Activated B cell treated with CpG ODN at 0.5 μM for 24 hours (primary cell): ENCODE measurements at regions not wholly inside any gene's neighbourhood (a gene's known extent, or its start where the extent isn't known, plus 50 kb on each side); places are given as distances from the start of the nearest gene placed in this dataset.

Experiments
- ATAC-seq: fragments of 200-7000 bp; cut with Tn5 transposase; one replicate; pipeline ENCODE4 v1.10.0; 2021; ENCODE audit warnings: low read depth, mild to moderate bottlenecking, moderate library complexity
- CTCF ChIA-PET: fragments of 350-600 bp; sonication (Branson Sonifier 250); formaldehyde crosslinking; loops from one replicate; lab custom pipeline; 2021; ENCODE audit warnings: antibody characterized with exemption; lab: Charles Lee
- POLR2A ChIA-PET: fragments of 350-600 bp; sonication (Branson Sonifier 250); formaldehyde crosslinking; loops from one replicate; lab custom pipeline; 2021; ENCODE audit warnings: antibody characterized with exemption; lab: Charles Lee
- DNase-seq: peaks from one replicate; pipeline ENCODE4 v3.0.0; 2022
- H3K27ac Mint-ChIP-seq: one replicate; pipeline ENCODE4 v1.8.0; 2020; ENCODE audit warnings: mixed read lengths
- H3K27me3 Mint-ChIP-seq: one replicate; pipeline ENCODE4 v1.8.0; 2021; ENCODE audit warnings: mixed read lengths
- H3K36me3 Mint-ChIP-seq: one replicate; pipeline ENCODE4 v1.8.0; 2021; ENCODE audit warnings: low read depth, mixed read lengths
- H3K4me1 Mint-ChIP-seq: one replicate; pipeline ENCODE4 v1.8.0; 2021; ENCODE audit warnings: mixed read lengths
- H3K4me3 Mint-ChIP-seq: one replicate; pipeline ENCODE4 v1.8.0; 2020; ENCODE audit warnings: mild to moderate bottlenecking, mixed read lengths
- H3K9me3 Mint-ChIP-seq: one replicate; pipeline ENCODE4 v1.8.0; 2020; ENCODE audit warnings: mixed read lengths
- intact Hi-C: fragments of 100-400 bp; cut with micrococcal nuclease; formaldehyde crosslinking; loops from one replicate; pipeline ENCODE4 v1.15.1; 2024
- TF ChIP-seq, protein P1 (sequence below): fragments of 200-600 bp; IDR thresholded peaks from one replicate; pipeline ENCODE4 v1.8.0; 2022; ENCODE audit warnings: antibody characterized with exemption, mild to moderate bottlenecking

DNA sequence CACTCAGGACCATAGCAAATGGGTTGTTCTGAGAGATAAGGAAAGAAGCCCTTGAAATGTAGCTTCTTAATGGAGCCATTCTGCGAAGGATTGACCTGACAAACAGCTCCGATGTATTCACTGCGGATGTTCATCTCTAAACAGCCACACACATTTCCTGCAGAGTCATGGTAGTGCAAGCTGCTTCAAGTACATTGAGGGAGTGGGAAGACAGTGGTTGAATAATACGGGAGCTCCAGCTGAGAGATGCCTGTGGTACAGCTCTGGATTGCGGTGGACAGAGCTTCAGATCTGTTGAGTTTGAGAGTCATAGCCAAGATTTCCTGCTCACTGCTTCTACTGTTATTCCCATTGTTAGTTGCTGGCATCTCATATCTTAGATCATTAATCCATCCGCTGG, 86.6 kb downstream of the ZBTB18 start:
- intact Hi-C loops = no loop called here
- H3K4me1 Mint-ChIP-seq = peaks cover 2% of the 10 kb centered on the region
- peak overlapping the region; percentile 17 for H3K4me3 Mint-ChIP-seq
- ChIA-PET CTCF (no interaction called here), POLR2A (no interaction called here)
- DNase-seq (no peak), ATAC-seq (no peak)
- TF ChIP-seq, protein P1, sequence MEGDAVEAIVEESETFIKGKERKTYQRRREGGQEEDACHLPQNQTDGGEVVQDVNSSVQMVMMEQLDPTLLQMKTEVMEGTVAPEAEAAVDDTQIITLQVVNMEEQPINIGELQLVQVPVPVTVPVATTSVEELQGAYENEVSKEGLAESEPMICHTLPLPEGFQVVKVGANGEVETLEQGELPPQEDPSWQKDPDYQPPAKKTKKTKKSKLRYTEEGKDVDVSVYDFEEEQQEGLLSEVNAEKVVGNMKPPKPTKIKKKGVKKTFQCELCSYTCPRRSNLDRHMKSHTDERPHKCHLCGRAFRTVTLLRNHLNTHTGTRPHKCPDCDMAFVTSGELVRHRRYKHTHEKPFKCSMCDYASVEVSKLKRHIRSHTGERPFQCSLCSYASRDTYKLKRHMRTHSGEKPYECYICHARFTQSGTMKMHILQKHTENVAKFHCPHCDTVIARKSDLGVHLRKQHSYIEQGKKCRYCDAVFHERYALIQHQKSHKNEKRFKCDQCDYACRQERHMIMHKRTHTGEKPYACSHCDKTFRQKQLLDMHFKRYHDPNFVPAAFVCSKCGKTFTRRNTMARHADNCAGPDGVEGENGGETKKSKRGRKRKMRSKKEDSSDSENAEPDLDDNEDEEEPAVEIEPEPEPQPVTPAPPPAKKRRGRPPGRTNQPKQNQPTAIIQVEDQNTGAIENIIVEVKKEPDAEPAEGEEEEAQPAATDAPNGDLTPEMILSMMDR = no peak
- H3K27me3 Mint-ChIP-seq = peaks cover 24% of the 10 kb centered on the region
- no peaks in the 10 kb centered on the region for H3K9me3 Mint-ChIP-seq
- no peak overlapping the region for H3K27ac Mint-ChIP-seq
- H3K36me3 Mint-ChIP-seq = no peaks in the 10 kb centered on the region

DNA sequence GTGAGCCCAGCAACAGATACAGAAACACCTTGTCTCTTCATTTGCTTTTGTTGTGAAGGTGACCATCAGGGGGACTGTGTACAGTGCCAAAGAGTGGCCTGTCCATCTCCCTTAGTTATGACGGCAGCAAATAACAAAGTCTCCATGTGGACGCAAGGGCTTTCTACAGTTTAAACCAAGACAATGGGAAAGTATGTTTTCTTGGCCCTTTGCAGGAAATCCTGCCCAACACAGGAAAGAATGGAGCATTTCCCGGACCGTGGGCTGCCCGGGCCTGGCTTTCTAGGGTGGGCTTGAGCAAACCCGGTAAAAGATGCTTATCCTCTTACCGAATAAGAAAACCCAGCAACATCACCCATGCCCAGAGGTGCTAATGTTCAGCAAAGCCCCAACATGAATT, 87.3 kb downstream of the ZBTB18 start:
- Mint-ChIP-seq H3K27me3 (peaks cover 22% of the 10 kb centered on the region), H3K4me1 (peaks cover 2% of the 10 kb centered on the region), H3K27ac (no peak overlapping the region), H3K36me3 (no peaks in the 10 kb centered on the region), H3K9me3 (no peaks in the 10 kb centered on the region), H3K4me3 (no peak overlapping the region)
- POLR2A ChIA-PET = no interaction called here
- DNase-seq (no peak), ATAC-seq (no peak)
- CTCF ChIA-PET = no interaction called here
- TF ChIP-seq, protein P1 = no peak
- intact Hi-C loops = no loop called here

DNA sequence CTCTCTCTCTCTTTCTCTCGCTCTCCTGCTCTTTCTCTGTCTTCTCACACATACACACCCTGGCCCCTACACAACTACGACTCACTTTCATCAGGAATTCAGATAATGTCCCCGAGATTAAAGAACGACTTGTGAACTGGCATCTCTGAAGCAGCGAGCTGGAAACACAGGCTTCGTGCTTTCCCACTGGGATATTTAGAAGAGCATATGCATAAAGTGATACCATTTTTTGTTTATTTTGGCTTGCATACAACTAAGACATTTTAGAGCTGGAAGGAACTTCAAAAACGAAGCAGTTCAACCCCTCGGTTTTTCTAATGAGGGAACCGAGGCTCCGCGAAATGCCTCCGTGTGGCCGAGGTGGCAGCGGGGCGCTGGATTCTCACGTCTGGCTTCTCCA, 88.6 kb downstream of the ZBTB18 start:
- intact Hi-C loops = no loop called here
- ChIA-PET CTCF (no interaction called here), POLR2A (no interaction called here)
- Mint-ChIP-seq H3K36me3 (no peaks in the 10 kb centered on the region), H3K4me1 (peaks cover 2% of the 10 kb centered on the region), H3K27ac (no peak overlapping the region), H3K27me3 (peaks cover 19% of the 10 kb centered on the region), H3K9me3 (no peaks in the 10 kb centered on the region), H3K4me3 (no peak overlapping the region)
- TF ChIP-seq, protein P1 = no peak
- ATAC-seq = no peak
- DNase-seq = no peak

DNA sequence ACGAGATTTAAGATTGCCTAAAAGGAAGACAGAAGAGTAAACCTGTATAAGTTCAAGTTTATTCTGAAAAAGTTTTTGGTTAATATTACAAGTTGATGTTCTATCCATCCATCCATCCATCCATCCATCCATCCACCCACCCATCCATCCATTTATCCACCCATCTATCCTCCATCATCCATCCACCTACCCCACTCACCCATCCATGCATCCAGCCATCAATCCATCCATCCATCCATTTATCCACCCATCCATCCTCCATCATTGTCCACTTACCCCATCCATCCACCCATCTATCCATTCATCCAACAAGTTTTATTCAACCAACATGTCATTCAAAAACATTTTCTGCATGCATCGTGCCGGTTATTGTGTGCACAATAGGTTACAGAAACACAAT, 89.3 kb downstream of the ZBTB18 start:
- Mint-ChIP-seq H3K4me1 (peaks cover 2% of the 10 kb centered on the region), H3K36me3 (no peaks in the 10 kb centered on the region), H3K9me3 (no peaks in the 10 kb centered on the region), H3K27me3 (peaks cover 19% of the 10 kb centered on the region), H3K27ac (no peak overlapping the region), H3K4me3 (no peak overlapping the region)
- intact Hi-C loops = no loop called here
- TF ChIP-seq, protein P1 = no peak
- ATAC-seq = no peak
- DNase-seq = no peak
- ChIA-PET POLR2A (no interaction called here), CTCF (no interaction called here)

DNA sequence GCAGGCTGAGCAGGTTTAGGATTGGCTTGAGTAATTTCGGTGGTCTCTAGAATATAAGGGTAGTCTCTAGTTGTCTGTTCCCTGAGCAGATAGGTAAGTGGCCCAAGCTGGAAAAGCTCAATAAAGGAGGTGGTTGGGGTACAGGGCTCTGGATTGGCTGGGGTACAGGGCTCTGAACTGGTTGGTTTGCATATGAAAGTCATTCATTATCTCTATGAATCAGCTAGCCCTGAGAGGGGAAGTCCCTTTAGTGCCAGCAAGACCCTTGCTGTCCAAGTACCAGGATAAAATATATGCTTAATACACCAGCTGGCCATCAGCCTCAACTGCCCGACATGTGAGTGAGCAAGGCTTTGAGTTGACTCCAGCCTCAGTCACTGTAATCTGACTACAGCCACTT, 93.0 kb downstream of the ZBTB18 start:
- Mint-ChIP-seq H3K4me1 (no peaks in the 10 kb centered on the region), H3K9me3 (no peaks in the 10 kb centered on the region), H3K4me3 (no peak overlapping the region), H3K27me3 (peaks cover 6% of the 10 kb centered on the region), H3K36me3 (no peaks in the 10 kb centered on the region), H3K27ac (no peak overlapping the region)
- TF ChIP-seq, protein P1 = no peak
- POLR2A ChIA-PET = no interaction called here
- no peak for ATAC-seq
- no peak for DNase-seq
- intact Hi-C loops = no loop called here
- CTCF ChIA-PET = no interaction called here
